ENCODE measurements at regions not wholly inside any gene's neighbourhood (a gene's known extent, or its start where the extent isn't known, plus 50 kb on each side); places are given as distances from the start of the nearest gene placed in this dataset.

DNA sequence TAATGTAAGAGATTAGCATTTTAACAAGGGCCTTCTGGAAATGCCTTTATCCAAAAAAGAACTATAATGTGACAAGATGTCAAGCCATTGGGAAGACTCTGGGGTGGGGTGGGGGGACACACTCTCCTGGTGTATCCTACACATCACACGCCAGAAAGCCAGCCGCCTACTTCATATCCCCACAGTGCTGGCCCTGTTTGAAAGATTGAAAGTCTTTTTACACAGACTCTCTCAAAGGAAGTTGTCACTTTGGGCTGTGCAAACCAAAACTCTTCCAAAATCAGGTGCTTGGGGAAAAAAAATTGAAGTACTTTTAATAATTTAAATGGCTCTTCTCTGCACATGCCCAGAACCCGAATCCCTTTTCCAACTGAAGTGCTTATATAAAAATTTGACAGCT is 666.7 kb downstream of the BCL11A start:
- no peaks in the 10 kb centered on the region for H3K36me3 ChIP-seq
- intact Hi-C loops (cut with DNase I; ENCODE audit: low total_unique reads) (no loop called here), in situ Hi-C loops (cut with MboI; ENCODE audit: low pct_ligation_motif_present in 1 of 4, low pct_unique_long_range_greater_than_20kb in 1 of 4, low sequenced_read_pairs in 3 of 4) (no loop called here)
- H3K27me3 ChIP-seq, result no peaks in the 10 kb centered on the region
- no peaks in the 10 kb centered on the region for H3K9me3 ChIP-seq
- no peak for DNase-seq
- WGBS, 2 donors (ENCODE audit: low coverage in 1 of 2), result 69 to 82% methylated on average over 1 to 3 of the region's 3 CpGs
- peaks cover 0 to 16% (median 7%) of the 10 kb centered on the region in 4 donors for H3K4me1 ChIP-seq
- H3K27ac ChIP-seq, result no peak overlapping the region
- TF ChIP-seq POLR2AphosphoS5 (IDR thresholded peaks at IDR 0.05), result no peak
- no peak for TF ChIP-seq POLR2A (IDR thresholded peaks at IDR 0.05)
- TF ChIP-seq, protein P1, sequence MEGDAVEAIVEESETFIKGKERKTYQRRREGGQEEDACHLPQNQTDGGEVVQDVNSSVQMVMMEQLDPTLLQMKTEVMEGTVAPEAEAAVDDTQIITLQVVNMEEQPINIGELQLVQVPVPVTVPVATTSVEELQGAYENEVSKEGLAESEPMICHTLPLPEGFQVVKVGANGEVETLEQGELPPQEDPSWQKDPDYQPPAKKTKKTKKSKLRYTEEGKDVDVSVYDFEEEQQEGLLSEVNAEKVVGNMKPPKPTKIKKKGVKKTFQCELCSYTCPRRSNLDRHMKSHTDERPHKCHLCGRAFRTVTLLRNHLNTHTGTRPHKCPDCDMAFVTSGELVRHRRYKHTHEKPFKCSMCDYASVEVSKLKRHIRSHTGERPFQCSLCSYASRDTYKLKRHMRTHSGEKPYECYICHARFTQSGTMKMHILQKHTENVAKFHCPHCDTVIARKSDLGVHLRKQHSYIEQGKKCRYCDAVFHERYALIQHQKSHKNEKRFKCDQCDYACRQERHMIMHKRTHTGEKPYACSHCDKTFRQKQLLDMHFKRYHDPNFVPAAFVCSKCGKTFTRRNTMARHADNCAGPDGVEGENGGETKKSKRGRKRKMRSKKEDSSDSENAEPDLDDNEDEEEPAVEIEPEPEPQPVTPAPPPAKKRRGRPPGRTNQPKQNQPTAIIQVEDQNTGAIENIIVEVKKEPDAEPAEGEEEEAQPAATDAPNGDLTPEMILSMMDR (IDR thresholded peaks at IDR 0.05), result no peak
- TF ChIP-seq EP300 (IDR thresholded peaks at IDR 0.05; ENCODE audit: low read depth), result no peak
- no peak overlapping the region for H3K4me3 ChIP-seq

GRCh38 chr2:59885541-59885940 is 667.9 kb downstream of the BCL11A start:
- WGBS, 2 donors (ENCODE audit: low coverage in 1 of 2), result 54 to 83% methylated on average over 1 to 6 of the region's 6 CpGs
- no peak for TF ChIP-seq EP300 (IDR thresholded peaks at IDR 0.05; ENCODE audit: low read depth)
- TF ChIP-seq, protein P1 (IDR thresholded peaks at IDR 0.05), result no peak
- no peak for TF ChIP-seq POLR2AphosphoS5 (IDR thresholded peaks at IDR 0.05)
- no peak for TF ChIP-seq POLR2A (IDR thresholded peaks at IDR 0.05)
- H3K9me3 ChIP-seq, result no peaks in the 10 kb centered on the region
- H3K27me3 ChIP-seq, result no peaks in the 10 kb centered on the region
- in situ Hi-C loops (cut with MboI; ENCODE audit: low pct_ligation_motif_present in 1 of 4, low pct_unique_long_range_greater_than_20kb in 1 of 4, low sequenced_read_pairs in 3 of 4) (no loop called here), intact Hi-C loops (cut with DNase I; ENCODE audit: low total_unique reads) (no loop called here)
- no peak overlapping the region for H3K27ac ChIP-seq
- DNase-seq, result no peak
- peaks cover 0 to 16% (median 7%) of the 10 kb centered on the region in 4 donors for H3K4me1 ChIP-seq
- H3K4me3 ChIP-seq, result no peak overlapping the region
- no peaks in the 10 kb centered on the region for H3K36me3 ChIP-seq

- 74 to 76% methylated on average over 2 of the region's 2 CpGs for WGBS, 2 donors (ENCODE audit: low coverage in 1 of 2)
- in situ Hi-C loops (cut with MboI; ENCODE audit: low pct_ligation_motif_present in 1 of 4, low pct_unique_long_range_greater_than_20kb in 1 of 4, low sequenced_read_pairs in 3 of 4), result no loop called here
Observed at GRCh38 chr2:59884166-59884565, 669.3 kb downstream of the BCL11A start.

DNA sequence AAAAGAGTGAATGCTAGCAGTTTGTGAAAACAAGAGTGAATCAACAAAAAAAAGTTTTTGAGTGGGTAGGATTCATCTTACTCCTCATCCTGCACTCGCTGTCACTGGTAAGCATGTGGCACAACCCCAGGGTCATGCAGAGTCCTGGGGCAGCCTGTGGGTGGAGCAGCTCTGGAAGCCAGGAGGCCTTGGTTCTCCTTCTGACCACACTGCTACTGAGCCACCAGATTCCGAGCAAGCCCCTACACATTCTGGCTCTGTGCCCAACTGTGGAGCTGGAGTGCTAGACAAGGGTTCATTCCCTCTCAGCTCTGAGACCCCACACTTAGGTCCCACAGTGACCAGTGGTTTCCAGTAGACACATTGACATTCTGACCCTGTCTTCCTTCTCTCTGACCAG is 670.6 kb downstream of the BCL11A start:
- Histone ChIP-seq H3K4me1 (peaks cover 0 to 12% (median 7%) of the 10 kb centered on the region in 4 donors), H3K4me3 (no peak overlapping the region), H3K9me3 (no peaks in the 10 kb centered on the region), H3K36me3 (no peaks in the 10 kb centered on the region), H3K27me3 (no peaks in the 10 kb centered on the region), H3K27ac (no peak overlapping the region)
- TF ChIP-seq POLR2A (IDR thresholded peaks at IDR 0.05), result no peak
- TF ChIP-seq, protein P1 (IDR thresholded peaks at IDR 0.05), result no peak
- no peak for TF ChIP-seq EP300 (IDR thresholded peaks at IDR 0.05; ENCODE audit: low read depth)
- intact Hi-C loops (cut with DNase I; ENCODE audit: low total_unique reads), result no loop called here
- no peak for DNase-seq
- 81 to 86% methylated on average over 1 to 2 of the region's 2 CpGs for WGBS, 2 donors (ENCODE audit: low coverage in 1 of 2)
- in situ Hi-C loops (cut with MboI; ENCODE audit: low pct_ligation_motif_present in 1 of 4, low pct_unique_long_range_greater_than_20kb in 1 of 4, low sequenced_read_pairs in 3 of 4), result no loop called here

More at GRCh38 chr2:59884166-59884565, 669.3 kb downstream of the BCL11A start:
- Histone ChIP-seq H3K4me1 (peaks cover 0 to 16% (median 7%) of the 10 kb centered on the region in 4 donors), H3K9me3 (no peaks in the 10 kb centered on the region), H3K27ac (no peak overlapping the region), H3K27me3 (no peaks in the 10 kb centered on the region), H3K4me3 (no peak overlapping the region), H3K36me3 (no peaks in the 10 kb centered on the region)
- TF ChIP-seq, protein P1 (IDR thresholded peaks at IDR 0.05), result no peak
- TF ChIP-seq POLR2A (IDR thresholded peaks at IDR 0.05), result no peak
- TF ChIP-seq POLR2AphosphoS5 (IDR thresholded peaks at IDR 0.05), result no peak
- no peak for TF ChIP-seq EP300 (IDR thresholded peaks at IDR 0.05; ENCODE audit: low read depth)
- intact Hi-C loops (cut with DNase I; ENCODE audit: low total_unique reads), result no loop called here
- no peak for DNase-seq

All from transverse colon (tissue), 4 donors.